Loucy (cell line): ENCODE measurements at regions not wholly inside any gene's neighbourhood (a gene's known extent, or its start where the extent isn't known, plus 50 kb on each side); places are given as distances from the start of the nearest gene placed in this dataset.

ENCODE experiments used
- H2AFZ ChIP-seq: fragments of 200-600 bp; sonication (generic); 2 replicates; pipeline ENCODE4 v1.6.0; 2016; ENCODE audit warnings: antibody characterized with exemption, mild to moderate bottlenecking, low read length, moderate library complexity
- H3F3A ChIP-seq: fragments of 200-600 bp; 2 replicates; pipeline ENCODE4 v1.6.0; 2016; ENCODE audit warnings: antibody characterized with exemption, low read depth, mild to moderate bottlenecking
- H3K27me3 ChIP-seq: fragments of 200-600 bp; sonication (generic); 2 replicates; pipeline ENCODE4 v1.6.1; 2014; ENCODE audit warnings: low read length, mild to moderate bottlenecking; ENCODE audit not compliant: insufficient read depth, poor library complexity, severe bottlenecking
- H3K36me3 ChIP-seq: fragments of 200-600 bp; sonication (generic); 2 replicates; pipeline ENCODE4 v1.6.1; 2016; ENCODE audit warnings: low read length; ENCODE audit not compliant: insufficient read depth
- H3K4me1 ChIP-seq: fragments of 200-600 bp; sonication (generic); 2 replicates; pipeline ENCODE4 v1.5.1; 2014; ENCODE audit warnings: low read length, mild to moderate bottlenecking; ENCODE audit not compliant: insufficient read depth, poor library complexity, severe bottlenecking
- H3K4me2 ChIP-seq: fragments of 200-600 bp; sonication (generic); 2 replicates; pipeline ENCODE4 v1.6.0; 2014; ENCODE audit warnings: antibody characterized with exemption, low read length, low read depth, mild to moderate bottlenecking; ENCODE audit not compliant: poor library complexity, severe bottlenecking
- H3K4me3 ChIP-seq: fragments of 200-600 bp; sonication (generic); 2 replicates; pipeline ENCODE4 v1.5.1; 2014; ENCODE audit warnings: low read length, mild to moderate bottlenecking, mixed read lengths; ENCODE audit not compliant: poor library complexity, severe bottlenecking
- H3K79me2 ChIP-seq: fragments of 200-600 bp; sonication (generic); 2 replicates; pipeline ENCODE4 v1.6.1; 2014; ENCODE audit warnings: low read length; ENCODE audit not compliant: insufficient read depth
- H3K9ac ChIP-seq: fragments of 200-600 bp; sonication (generic); 2 replicates; pipeline ENCODE4 v1.6.0; 2014; ENCODE audit warnings: mild to moderate bottlenecking, low read depth, low read length, moderate library complexity; ENCODE audit not compliant: poor library complexity, severe bottlenecking
- H3K9me2 ChIP-seq: fragments of 200-600 bp; sonication (generic); replicated peaks from 2 replicates; pipeline ENCODE4 v1.6.1; 2016; ENCODE audit warnings: low read depth, low read length, mixed read lengths
- H3K9me3 ChIP-seq: fragments of 200-600 bp; sonication (generic); 2 replicates; pipeline ENCODE4 v1.6.1; 2014; ENCODE audit warnings: mild to moderate bottlenecking, antibody characterized with exemption, low read length, low read depth; ENCODE audit not compliant: insufficient read depth
- H4K20me1 ChIP-seq: fragments of 200-600 bp; sonication (generic); 2 replicates; pipeline ENCODE4 v1.6.0; 2014; ENCODE audit warnings: antibody characterized with exemption, low read length, mild to moderate bottlenecking; ENCODE audit not compliant: insufficient read depth, poor library complexity, severe bottlenecking
- EZH2phosphoT487 ChIP-seq: fragments of 200-600 bp; IDR thresholded peaks from 2 replicates; pipeline ENCODE4 v1.6.1; 2018; ENCODE audit warnings: antibody characterized with exemption, mild to moderate bottlenecking, moderate library complexity, borderline replicate concordance
- TF ChIP-seq, protein P1 (sequence below): fragments of 200-600 bp; sonication (generic); conservative IDR thresholded peaks from 2 replicates; pipeline ENCODE4 v1.5.1; 2014; ENCODE audit warnings: mild to moderate bottlenecking, antibody characterized with exemption, low read length

- no peaks in the 10 kb centered on the region for H3F3A ChIP-seq
- no peaks in the 10 kb centered on the region for H3K9me3 ChIP-seq
- H3K4me1 ChIP-seq, result no peaks in the 10 kb centered on the region
- H3K4me2 ChIP-seq, result no peak overlapping the region
- no peaks in the 10 kb centered on the region for H3K9me2 ChIP-seq
- H3K36me3 ChIP-seq, result no peaks in the 10 kb centered on the region
- no peaks in the 10 kb centered on the region for H3K27me3 ChIP-seq
- no peaks in the 10 kb centered on the region for H3K79me2 ChIP-seq
- no peak overlapping the region for H3K9ac ChIP-seq
- H2AFZ ChIP-seq, result no peak overlapping the region
- no peak overlapping the region for H3K4me3 ChIP-seq
- TF ChIP-seq, protein P1, sequence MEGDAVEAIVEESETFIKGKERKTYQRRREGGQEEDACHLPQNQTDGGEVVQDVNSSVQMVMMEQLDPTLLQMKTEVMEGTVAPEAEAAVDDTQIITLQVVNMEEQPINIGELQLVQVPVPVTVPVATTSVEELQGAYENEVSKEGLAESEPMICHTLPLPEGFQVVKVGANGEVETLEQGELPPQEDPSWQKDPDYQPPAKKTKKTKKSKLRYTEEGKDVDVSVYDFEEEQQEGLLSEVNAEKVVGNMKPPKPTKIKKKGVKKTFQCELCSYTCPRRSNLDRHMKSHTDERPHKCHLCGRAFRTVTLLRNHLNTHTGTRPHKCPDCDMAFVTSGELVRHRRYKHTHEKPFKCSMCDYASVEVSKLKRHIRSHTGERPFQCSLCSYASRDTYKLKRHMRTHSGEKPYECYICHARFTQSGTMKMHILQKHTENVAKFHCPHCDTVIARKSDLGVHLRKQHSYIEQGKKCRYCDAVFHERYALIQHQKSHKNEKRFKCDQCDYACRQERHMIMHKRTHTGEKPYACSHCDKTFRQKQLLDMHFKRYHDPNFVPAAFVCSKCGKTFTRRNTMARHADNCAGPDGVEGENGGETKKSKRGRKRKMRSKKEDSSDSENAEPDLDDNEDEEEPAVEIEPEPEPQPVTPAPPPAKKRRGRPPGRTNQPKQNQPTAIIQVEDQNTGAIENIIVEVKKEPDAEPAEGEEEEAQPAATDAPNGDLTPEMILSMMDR, result no peak
- TF ChIP-seq EZH2phosphoT487, result no peak
- no peaks in the 10 kb centered on the region for H4K20me1 ChIP-seq
Observed at GRCh38 chr6:159461998-159462397, 231.0 kb downstream of the SOD2 start.

DNA sequence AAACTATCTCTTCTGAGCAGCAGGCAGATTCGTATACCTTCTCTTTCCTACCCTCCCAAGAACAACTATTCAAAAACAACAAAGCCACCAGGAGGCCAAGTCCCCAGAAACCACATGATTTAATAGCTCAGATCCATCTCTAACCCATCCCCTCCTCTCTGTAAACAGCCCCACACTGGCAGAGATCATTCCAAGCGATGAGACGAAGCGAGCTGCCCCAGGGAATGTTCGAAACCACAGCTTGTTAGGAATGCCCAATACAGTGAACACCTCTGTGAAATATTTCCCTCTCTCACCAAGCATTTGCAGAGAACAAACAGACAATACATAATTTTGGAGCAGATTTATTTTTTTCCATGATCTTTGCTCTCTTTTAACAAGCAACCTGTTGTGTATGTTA lies 231.8 kb downstream of the SOD2 start:
- Histone ChIP-seq H3K79me2 (no peaks in the 10 kb centered on the region), H3K9ac (no peak overlapping the region), H2AFZ (no peak overlapping the region), H4K20me1 (no peaks in the 10 kb centered on the region), H3F3A (no peaks in the 10 kb centered on the region), H3K4me2 (no peak overlapping the region), H3K9me2 (no peaks in the 10 kb centered on the region), H3K4me1 (no peaks in the 10 kb centered on the region), H3K9me3 (no peaks in the 10 kb centered on the region), H3K36me3 (no peaks in the 10 kb centered on the region), H3K4me3 (no peak overlapping the region), H3K27me3 (no peaks in the 10 kb centered on the region)
- TF ChIP-seq EZH2phosphoT487, result no peak
- TF ChIP-seq, protein P1, result no peak

GRCh38 chr6:159460476-159460875 lies 232.6 kb downstream of the SOD2 start:
- H3K9me2 ChIP-seq, result no peaks in the 10 kb centered on the region
- H2AFZ ChIP-seq, result no peak overlapping the region
- no peaks in the 10 kb centered on the region for H3K4me1 ChIP-seq
- no peaks in the 10 kb centered on the region for H3K36me3 ChIP-seq
- no peak overlapping the region for H3K4me2 ChIP-seq
- no peaks in the 10 kb centered on the region for H3K9me3 ChIP-seq
- no peak overlapping the region for H3K4me3 ChIP-seq
- H3K27me3 ChIP-seq, result no peaks in the 10 kb centered on the region
- TF ChIP-seq, protein P1, result no peak
- TF ChIP-seq EZH2phosphoT487, result no peak
- no peaks in the 10 kb centered on the region for H3K79me2 ChIP-seq
- no peak overlapping the region for H3K9ac ChIP-seq
- no peaks in the 10 kb centered on the region for H3F3A ChIP-seq
- no peaks in the 10 kb centered on the region for H4K20me1 ChIP-seq
